Astrocyte (in vitro differentiated cells and primary cell): ENCODE measurements at regions not wholly inside any gene's neighbourhood (a gene's known extent, or its start where the extent isn't known, plus 50 kb on each side); places are given as distances from the start of the nearest gene placed in this dataset.

Source experiments
- CTCF ChIP-seq: IDR thresholded peaks from 2 replicates; pipeline ENCODE4 v1.5.1; 2011; ENCODE audit warnings: low read depth, mild to moderate bottlenecking, inconsistent platforms, low read length, moderate library complexity; ENCODE audit not compliant: insufficient read depth
- EZH2 ChIP-seq: IDR thresholded peaks from 2 replicates; pipeline ENCODE4 v1.6.1; 2012; ENCODE audit warnings: mild to moderate bottlenecking, low read length, inconsistent platforms; ENCODE audit not compliant: insufficient read depth

- TF ChIP-seq EZH2: no peak
- no peak for TF ChIP-seq CTCF
Measured at GRCh38 chr5:175246889-175247520, 197.0 kb downstream of the DRD1 start.
